GM21423 (cell line): ENCODE measurements at regions not wholly inside any gene's neighbourhood (a gene's known extent, or its start where the extent isn't known, plus 50 kb on each side); places are given as distances from the start of the nearest gene placed in this dataset.

Source experiments
- ATAC-seq: cut with Tn5 transposase; IDR thresholded peaks from one replicate; pipeline ENCODE4 v1.9.1; 2021; ENCODE audit warnings: mild to moderate bottlenecking, moderate library complexity; ENCODE audit not compliant: unreplicated experiment

DNA sequence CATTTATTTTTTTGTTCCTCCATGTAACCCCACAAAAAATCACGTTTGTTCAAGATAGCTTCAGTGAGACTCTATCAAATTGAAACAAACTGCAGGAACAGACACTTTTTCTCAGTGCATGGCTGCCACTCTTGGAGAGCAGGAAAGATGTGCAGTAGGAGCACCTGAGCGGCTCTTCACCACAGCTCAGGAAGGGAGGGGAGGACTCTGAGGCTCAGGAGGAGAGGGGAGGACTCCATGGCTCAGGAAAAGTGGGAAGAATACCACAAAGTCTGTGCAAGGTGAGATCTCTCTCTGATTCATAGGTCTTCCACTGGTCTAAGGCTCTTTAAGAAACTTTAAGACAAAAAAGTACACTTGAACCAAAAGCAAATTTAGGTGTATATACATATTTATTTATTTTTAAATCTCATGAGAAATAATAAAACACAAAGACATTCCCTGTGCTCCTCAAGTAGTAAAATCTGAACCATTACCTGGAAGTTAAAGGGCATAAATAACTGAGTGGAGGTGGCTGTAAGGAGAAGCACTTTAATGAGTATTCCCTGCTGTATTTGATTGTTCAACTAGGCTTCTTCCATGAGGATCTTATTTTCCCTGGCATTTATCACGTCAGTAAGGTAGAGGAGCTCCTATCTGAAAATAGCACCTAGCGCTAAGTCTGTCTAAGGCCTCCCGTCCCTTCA lies 69.2 kb upstream of the CCN6 start:
- ATAC-seq, result no peak

DNA sequence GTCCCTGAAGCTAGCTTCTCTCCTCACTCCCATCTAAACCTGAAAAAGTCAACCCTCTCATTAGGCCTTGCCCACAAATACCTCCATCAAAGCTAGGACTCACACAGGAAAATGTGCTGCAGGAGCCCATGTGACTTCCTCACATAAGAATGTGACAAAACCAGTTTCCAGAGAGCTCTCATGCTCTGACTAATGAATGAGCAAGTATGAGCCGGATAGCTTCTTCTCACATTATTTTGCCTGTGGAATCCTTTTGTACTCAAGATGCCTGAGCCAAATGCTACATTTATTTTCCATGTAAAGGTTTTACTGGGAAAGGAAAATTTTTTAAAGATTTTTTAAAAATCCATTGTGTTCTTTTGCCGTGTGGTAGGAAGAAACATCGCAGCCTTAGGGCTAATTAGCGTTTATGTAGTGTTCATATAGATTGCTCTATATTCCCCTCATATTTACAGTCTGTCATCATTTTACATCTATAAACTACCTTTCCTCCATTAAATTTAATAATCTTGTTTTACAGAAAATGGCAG lies 68.6 kb upstream of the CCN6 start:
- ATAC-seq, result no peak

GRCh38 chr6:111986651-111987050 lies 67.3 kb upstream of the CCN6 start:
- ATAC-seq, result no peak

DNA sequence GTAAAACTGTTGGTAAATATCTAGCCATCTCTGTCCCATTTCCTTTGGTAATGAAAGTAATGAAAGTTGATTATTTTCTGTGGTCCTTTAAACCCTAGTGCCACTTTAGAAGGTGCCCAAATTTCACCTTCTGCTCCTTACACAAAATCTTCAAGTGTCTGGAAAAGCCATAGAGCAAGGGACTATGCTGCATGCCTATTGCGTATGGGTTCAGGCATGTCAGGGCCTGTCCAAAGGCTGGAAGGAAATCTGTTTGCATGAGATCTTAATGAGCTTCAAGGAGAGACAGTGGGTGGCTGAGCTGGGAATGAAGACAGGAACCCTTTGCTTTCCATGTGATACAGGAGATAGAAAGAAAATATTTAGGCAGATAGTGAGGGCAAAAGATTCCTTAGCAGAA lies 66.6 kb upstream of the CCN6 start:
- ATAC-seq, result no peak

DNA sequence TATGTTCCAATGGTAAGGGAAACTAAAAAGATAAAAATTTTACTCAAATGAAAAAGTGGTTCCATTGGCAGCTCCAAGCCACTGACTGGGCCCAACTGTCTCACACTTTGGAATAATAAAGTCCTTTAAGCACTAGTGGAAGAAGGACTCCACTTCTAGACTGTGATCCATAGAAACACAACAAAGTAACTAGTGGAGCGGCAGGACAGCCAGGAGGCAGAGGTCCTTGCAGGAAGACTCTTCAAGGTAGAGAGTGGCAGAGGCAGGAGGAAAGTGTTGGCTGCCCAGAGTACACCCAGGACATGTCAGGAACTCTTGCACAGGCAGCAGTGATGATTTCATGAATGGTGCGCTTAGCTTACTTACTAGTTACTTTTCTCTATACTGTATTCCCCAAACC lies 65.0 kb upstream of the CCN6 start:
- no peak for ATAC-seq

- peak; percentile 62 for ATAC-seq
Measured at GRCh38 chr6:111989743-111990142, 64.2 kb upstream of the CCN6 start.

DNA sequence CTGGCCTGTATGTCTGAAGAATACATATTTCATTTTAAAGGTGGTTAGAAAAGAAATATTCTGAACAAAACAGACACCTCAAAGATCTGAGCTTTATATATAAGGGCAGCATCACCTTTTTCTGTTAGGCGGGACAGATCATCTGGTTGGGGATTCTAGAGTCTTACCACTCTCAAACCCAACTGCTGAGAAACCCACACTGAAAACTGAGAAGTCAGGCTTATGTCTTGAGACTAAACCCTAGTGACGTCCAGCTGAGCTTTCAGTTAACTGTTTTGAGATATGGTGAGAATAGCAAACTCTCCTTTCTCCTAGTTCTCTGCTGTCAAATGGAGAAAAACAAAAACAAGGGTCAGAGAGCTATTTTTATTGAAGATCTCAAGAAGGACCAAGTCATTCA lies 63.7 kb upstream of the CCN6 start:
- peak; percentile 41 for ATAC-seq

GRCh38 chr6:111992851-111993250 lies 61.1 kb upstream of the CCN6 start:
- ATAC-seq, result peak; percentile 48

DNA sequence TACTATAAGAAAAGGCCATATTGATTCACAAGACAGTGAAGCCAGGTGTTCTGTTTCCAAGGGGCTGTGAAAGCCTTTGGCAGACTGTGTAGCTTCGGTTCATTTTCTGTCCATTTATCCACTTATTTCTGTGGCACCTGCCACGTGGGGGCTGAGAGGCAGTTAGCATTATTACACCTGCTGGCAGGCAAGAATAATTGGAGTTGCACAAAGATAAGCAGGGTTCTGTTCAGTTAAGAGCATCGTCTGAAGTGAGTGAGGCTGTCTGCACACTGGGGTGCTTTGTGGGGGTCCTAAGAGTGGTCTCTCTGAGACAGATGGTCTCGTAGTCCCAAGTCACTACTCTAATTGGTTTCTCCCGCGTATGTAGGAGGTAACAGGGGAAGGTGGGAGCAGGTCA lies 60.6 kb upstream of the CCN6 start:
- no peak for ATAC-seq

- no peak for ATAC-seq
Measured at GRCh38 chr6:111994791-111995190, 59.1 kb upstream of the CCN6 start.

DNA sequence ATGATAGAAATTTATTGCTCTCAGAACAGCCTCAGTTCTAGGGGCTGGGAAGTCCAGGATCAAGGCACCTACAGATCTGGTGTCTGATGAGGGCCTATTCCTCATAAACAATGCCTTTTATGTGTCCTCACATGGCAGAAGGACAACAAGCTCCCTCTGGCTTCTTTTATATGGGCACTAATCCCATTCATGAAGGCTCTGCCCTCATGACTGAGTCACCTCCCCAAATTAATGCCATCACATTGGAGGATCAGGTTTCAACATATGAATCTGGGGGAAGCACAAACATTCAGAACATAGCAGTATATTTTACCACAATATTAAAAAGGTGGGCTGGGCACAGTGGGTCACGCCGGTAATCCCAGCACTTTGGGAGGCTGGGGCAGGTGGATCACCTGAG lies 58.5 kb upstream of the CCN6 start:
- ATAC-seq, result no peak

- no peak for ATAC-seq
Measured at GRCh38 chr6:111996144-111996865, 57.6 kb upstream of the CCN6 start.

DNA sequence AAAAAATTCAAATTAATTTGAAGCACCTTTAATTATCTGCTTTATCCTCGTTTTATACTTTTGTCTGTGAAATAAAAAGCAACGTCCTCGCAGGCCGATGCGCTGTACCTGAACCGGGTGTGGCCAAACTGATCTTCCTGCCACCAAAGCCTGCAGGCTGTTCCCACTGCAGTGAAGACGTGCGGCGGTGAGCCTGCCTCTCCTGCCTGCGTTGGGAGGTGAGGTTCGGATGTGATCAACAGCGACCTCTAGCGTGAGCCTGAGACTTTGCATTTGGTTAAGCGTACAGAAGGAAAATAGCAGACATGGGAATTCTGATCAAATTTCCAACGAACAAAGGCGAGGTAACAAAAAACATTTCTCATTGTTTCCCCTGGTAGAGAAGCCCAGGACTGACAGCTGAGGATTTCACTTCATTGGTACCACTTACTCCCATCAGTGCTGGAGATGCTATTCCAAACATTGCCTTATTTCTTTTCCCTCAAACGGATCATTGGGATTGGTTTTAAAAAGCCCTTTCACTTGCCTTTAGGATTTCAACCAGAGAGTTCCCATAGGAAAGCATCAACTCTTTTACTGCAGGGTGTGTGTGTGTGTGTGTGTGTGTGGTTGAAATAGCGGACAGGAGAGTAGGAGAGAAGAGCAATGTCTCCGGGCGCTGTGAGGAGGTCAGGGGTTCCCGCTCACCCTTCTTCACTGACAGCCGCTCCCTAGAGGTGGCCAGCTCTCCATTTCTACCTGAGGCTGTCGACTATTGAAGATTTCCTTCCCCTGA lies 56.6 kb upstream of the CCN6 start:
- no peak for ATAC-seq

- no peak for ATAC-seq
Measured at GRCh38 chr6:111997853-111998208, 56.1 kb upstream of the CCN6 start.

- ATAC-seq, result no peak
Measured at GRCh38 chr6:112002307-112002706, 51.6 kb upstream of the CCN6 start.
